Esophagus squamous epithelium (tissue), 5 donors: ENCODE measurements at regions not wholly inside any gene's neighbourhood (a gene's known extent, or its start where the extent isn't known, plus 50 kb on each side); places are given as distances from the start of the nearest gene placed in this dataset.

Experiments
- DNase-seq: peaks from one replicate; lab custom pipeline; 2025; lab: John Stamatoyannopoulos, UW
- H3K27ac ChIP-seq, 4 donors: fragments of 200-600 bp; sonication (generic); one replicate each; pipeline ENCODE4 v1.5.1; 2016 to 2019; ENCODE audit warnings: mild to moderate bottlenecking in 1 of 4
- H3K27me3 ChIP-seq, 4 donors: fragments of 200-600 bp; sonication (generic); 1 replicate in 3 of 4; 2 replicates in 1 of 4; pipeline versions ENCODE4 v1.5.1 to v1.6.0; 2017 to 2021; ENCODE audit warnings: antibody characterized with exemption in 1 of 4
- H3K36me3 ChIP-seq, 3 donors: fragments of 200-600 bp; sonication (generic); one replicate each; pipeline ENCODE4 v1.5.1; 2016 to 2019
- H3K4me1 ChIP-seq, 3 donors: fragments of 200-600 bp; sonication (generic); one replicate each; pipeline ENCODE4 v1.5.1; 2017 to 2019
- H3K4me3 ChIP-seq, 4 donors: fragments of 200-600 bp; sonication (generic); 1 replicate in 3 of 4; 2 replicates in 1 of 4; pipeline ENCODE4 v1.5.1; 2016 to 2019; ENCODE audit warnings: mild to moderate bottlenecking in 2 of 4, moderate library complexity in 1 of 4
- H3K9me3 ChIP-seq, 3 donors: fragments of 200-600 bp; sonication (generic); one replicate each; pipeline ENCODE4 v1.5.1; 2016 to 2019
- POLR2A ChIP-seq, 4 donors: fragments of 450-650 bp; IDR thresholded peaks; one replicate each; pipeline ENCODE4 v1.6.1; 2017; ENCODE audit warnings: antibody characterized with exemption in 4 of 4, mild to moderate bottlenecking in 4 of 4, moderate library complexity in 3 of 4
- WGBS, 2 donors: methylation state at CpG; one replicate each; pipeline ENCODE4 v1.1.5; 2018; 5-methylcytosine and 5-hydroxymethylcytosine counted together
- intact Hi-C: fragments of 100-400 bp; cut with DNase I; formaldehyde crosslinking; loops from one replicate; pipeline ENCODE4 v1.15.0; 2022
- TF ChIP-seq, protein P1 (sequence below), 6 experiments: fragments of 450-650 bp in 4 of 6; fragments of 200-600 bp in 2 of 6; sonication (generic) in 2 of 6; IDR thresholded peaks; one replicate each; pipeline ENCODE4 v1.5.1; 2016 to 2019; ENCODE audit warnings: antibody characterized with exemption in 6 of 6, mild to moderate bottlenecking in 4 of 6, moderate library complexity in 4 of 6
- donor health status: DM: yes; HTN: yes; CAD: no.

DNA sequence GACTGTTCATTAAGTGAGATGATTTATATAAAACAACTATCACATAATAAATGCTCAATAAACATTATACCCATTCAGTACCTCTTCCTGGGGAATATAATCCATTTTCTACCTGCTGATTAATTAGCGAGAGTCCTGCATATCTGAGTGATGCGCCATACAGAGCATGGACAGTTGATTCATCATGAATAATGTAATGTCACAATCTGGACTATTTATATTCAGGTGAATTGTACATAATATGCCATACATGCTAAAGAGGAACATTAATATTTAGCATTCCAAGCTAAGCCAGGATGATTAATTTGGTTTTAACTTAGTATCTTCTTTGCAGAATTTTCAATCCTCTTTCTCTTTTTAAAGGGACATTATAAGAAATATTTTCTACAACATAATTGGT is 362.0 kb upstream of the XYLT1 start:
- no peak for TF ChIP-seq POLR2A (IDR thresholded peaks at IDR 0.05)
- TF ChIP-seq, protein P1, sequence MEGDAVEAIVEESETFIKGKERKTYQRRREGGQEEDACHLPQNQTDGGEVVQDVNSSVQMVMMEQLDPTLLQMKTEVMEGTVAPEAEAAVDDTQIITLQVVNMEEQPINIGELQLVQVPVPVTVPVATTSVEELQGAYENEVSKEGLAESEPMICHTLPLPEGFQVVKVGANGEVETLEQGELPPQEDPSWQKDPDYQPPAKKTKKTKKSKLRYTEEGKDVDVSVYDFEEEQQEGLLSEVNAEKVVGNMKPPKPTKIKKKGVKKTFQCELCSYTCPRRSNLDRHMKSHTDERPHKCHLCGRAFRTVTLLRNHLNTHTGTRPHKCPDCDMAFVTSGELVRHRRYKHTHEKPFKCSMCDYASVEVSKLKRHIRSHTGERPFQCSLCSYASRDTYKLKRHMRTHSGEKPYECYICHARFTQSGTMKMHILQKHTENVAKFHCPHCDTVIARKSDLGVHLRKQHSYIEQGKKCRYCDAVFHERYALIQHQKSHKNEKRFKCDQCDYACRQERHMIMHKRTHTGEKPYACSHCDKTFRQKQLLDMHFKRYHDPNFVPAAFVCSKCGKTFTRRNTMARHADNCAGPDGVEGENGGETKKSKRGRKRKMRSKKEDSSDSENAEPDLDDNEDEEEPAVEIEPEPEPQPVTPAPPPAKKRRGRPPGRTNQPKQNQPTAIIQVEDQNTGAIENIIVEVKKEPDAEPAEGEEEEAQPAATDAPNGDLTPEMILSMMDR (IDR thresholded peaks at IDR 0.05), result no peak
- Histone ChIP-seq H3K9me3 (no peaks in the 10 kb centered on the region), H3K4me1 (peaks cover 3 to 15% (median 4%) of the 10 kb centered on the region in 3 donors), H3K27me3 (peaks cover 0 to 9% (median 0%) of the 10 kb centered on the region in 4 donors), H3K36me3 (no peaks in the 10 kb centered on the region), H3K27ac (no peak overlapping the region), H3K4me3 (no peak overlapping the region)
- WGBS, 2 donors, result 56 to 79% methylated on average over 2 of the region's 2 CpGs
- intact Hi-C loops, result no loop called here
- no peak for DNase-seq

DNA sequence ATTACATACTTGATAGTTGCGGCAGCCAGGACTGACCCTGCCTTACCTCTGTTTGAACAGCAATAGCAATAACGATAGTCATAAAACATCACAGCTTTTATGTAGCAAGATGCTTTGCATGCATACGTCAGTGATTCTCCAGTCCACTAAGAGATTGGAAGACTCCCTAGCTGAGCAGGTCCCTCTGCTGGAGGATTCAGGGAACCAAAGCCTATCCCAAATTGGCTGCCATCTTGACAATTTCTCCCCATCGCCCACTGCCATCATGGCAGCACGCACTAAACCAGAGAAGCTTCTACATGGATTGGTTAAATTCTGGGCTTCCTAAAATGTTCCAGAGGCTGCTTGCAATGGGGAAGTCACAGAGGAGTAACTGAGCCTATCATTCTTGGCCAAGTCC is 360.6 kb upstream of the XYLT1 start:
- WGBS, 2 donors, result 84 to 94% methylated on average over 5 of the region's 5 CpGs
- Histone ChIP-seq H3K27ac (no peak overlapping the region), H3K27me3 (peaks cover 0 to 9% (median 0%) of the 10 kb centered on the region in 4 donors), H3K4me1 (peaks cover 0 to 4% (median 3%) of the 10 kb centered on the region in 3 donors), H3K36me3 (no peaks in the 10 kb centered on the region), H3K9me3 (no peaks in the 10 kb centered on the region), H3K4me3 (no peak overlapping the region)
- no peak for DNase-seq
- intact Hi-C loops, result no loop called here
- TF ChIP-seq, protein P1 (IDR thresholded peaks at IDR 0.05), result peak in 1 of 6 experiments; percentile 7
- no peak for TF ChIP-seq POLR2A (IDR thresholded peaks at IDR 0.05)

DNA sequence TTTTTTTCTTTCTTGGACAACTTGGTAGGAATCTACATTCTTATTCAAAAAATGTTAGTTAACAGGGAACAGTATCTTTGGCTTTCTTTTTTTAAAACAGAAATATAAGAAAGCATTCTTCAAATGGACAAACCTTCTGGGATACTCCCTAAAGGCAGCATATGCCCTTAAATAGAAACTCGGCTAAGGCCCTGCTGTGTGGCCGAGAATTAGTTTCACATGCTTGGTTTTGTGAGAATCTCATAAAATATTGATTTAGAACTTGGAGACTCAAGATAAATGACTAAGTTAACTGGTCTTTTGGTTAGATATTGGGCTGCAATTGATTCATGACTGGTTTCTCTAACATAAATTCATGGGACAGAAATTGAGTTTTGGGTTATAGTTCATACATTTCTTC is 359.9 kb upstream of the XYLT1 start:
- intact Hi-C loops, result no loop called here
- no peak overlapping the region for H3K4me3 ChIP-seq
- no peak for TF ChIP-seq POLR2A (IDR thresholded peaks at IDR 0.05)
- TF ChIP-seq, protein P1 (IDR thresholded peaks at IDR 0.05), result no peak
- WGBS, 2 donors, result 69 to 81% methylated on average over 2 of the region's 2 CpGs
- peaks cover 0 to 3% (median 0%) of the 10 kb centered on the region in 3 donors for H3K4me1 ChIP-seq
- H3K27me3 ChIP-seq, result peaks cover 0 to 9% (median 0%) of the 10 kb centered on the region in 4 donors
- no peaks in the 10 kb centered on the region for H3K9me3 ChIP-seq
- H3K27ac ChIP-seq, result no peak overlapping the region
- no peaks in the 10 kb centered on the region for H3K36me3 ChIP-seq
- DNase-seq, result no peak

DNA sequence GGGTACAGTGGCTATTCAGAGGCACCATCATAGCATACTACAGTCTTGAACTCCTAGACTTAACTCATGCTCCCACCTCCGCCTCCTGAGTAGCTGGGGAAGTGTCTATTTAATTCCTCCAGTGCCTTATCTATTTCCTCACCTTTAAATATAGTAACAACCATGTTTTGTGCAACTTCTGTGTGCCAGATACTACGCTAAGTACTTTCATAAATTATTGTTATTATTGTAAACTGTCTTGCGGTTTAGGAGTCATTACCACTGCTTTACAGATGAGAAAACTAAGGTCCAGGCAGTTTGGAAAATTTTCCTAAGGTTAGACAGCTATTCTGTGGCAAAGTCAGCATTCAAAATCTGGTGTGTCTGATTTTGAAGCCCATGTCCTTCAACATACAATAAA is 359.1 kb upstream of the XYLT1 start:
- H3K9me3 ChIP-seq, result no peaks in the 10 kb centered on the region
- DNase-seq, result no peak
- no peak for TF ChIP-seq POLR2A (IDR thresholded peaks at IDR 0.05)
- TF ChIP-seq, protein P1 (IDR thresholded peaks at IDR 0.05), result no peak
- peaks cover 0 to 8% (median 0%) of the 10 kb centered on the region in 4 donors for H3K27me3 ChIP-seq
- no peak overlapping the region for H3K27ac ChIP-seq
- intact Hi-C loops, result no loop called here
- H3K36me3 ChIP-seq, result no peaks in the 10 kb centered on the region
- H3K4me1 ChIP-seq, result peaks cover 0 to 3% (median 0%) of the 10 kb centered on the region in 3 donors
- WGBS, 2 donors, result 61 to 70% methylated on average over 3 of the region's 3 CpGs
- no peak overlapping the region for H3K4me3 ChIP-seq

DNA sequence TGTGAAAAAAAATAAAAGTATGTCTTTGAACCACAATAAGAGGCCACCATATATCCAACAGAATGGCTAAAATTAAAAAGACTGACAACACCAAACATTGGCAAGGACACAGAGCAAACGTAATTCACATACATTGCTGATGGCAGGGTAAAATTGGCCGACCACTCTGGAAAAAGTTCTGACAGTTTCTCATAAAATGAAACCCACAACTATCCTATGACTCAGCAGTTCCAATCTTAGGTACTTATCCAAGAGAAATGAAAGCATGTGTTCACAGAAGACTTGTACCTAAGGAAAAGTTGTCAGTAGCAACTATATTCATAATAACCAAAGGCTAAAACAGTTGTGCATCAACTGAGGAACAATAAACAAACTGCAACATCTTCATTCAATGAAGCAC is 357.3 kb upstream of the XYLT1 start:
- no peak for DNase-seq
- no peak for TF ChIP-seq POLR2A (IDR thresholded peaks at IDR 0.05)
- TF ChIP-seq, protein P1 (IDR thresholded peaks at IDR 0.05), result no peak
- 0 to 7% methylated on average over 2 of the region's 2 CpGs for WGBS, 2 donors
- Histone ChIP-seq H3K4me3 (no peak overlapping the region), H3K4me1 (peaks cover 0 to 3% (median 0%) of the 10 kb centered on the region in 3 donors), H3K27ac (no peak overlapping the region), H3K36me3 (no peaks in the 10 kb centered on the region), H3K27me3 (no peaks in the 10 kb centered on the region), H3K9me3 (no peaks in the 10 kb centered on the region)
- intact Hi-C loops, result no loop called here
